Astrocyte (in vitro differentiated cells and primary cell): ENCODE measurements at regions not wholly inside any gene's neighbourhood (a gene's known extent, or its start where the extent isn't known, plus 50 kb on each side); places are given as distances from the start of the nearest gene placed in this dataset.

ENCODE experiments used
- CTCF ChIP-seq: IDR thresholded peaks from 2 replicates; pipeline ENCODE4 v1.5.1; 2011; ENCODE audit warnings: low read depth, mild to moderate bottlenecking, inconsistent platforms, low read length, moderate library complexity; ENCODE audit not compliant: insufficient read depth
- EZH2 ChIP-seq: IDR thresholded peaks from 2 replicates; pipeline ENCODE4 v1.6.1; 2012; ENCODE audit warnings: mild to moderate bottlenecking, low read length, inconsistent platforms; ENCODE audit not compliant: insufficient read depth

- TF ChIP-seq CTCF (no peak), EZH2 (no peak)
Measured at GRCh38 chr14:95784137-95784536, 70.2 kb upstream of the TCL1A start.
